ENCODE measurements at regions not wholly inside any gene's neighbourhood (a gene's known extent, or its start where the extent isn't known, plus 50 kb on each side); places are given as distances from the start of the nearest gene placed in this dataset.

DNA sequence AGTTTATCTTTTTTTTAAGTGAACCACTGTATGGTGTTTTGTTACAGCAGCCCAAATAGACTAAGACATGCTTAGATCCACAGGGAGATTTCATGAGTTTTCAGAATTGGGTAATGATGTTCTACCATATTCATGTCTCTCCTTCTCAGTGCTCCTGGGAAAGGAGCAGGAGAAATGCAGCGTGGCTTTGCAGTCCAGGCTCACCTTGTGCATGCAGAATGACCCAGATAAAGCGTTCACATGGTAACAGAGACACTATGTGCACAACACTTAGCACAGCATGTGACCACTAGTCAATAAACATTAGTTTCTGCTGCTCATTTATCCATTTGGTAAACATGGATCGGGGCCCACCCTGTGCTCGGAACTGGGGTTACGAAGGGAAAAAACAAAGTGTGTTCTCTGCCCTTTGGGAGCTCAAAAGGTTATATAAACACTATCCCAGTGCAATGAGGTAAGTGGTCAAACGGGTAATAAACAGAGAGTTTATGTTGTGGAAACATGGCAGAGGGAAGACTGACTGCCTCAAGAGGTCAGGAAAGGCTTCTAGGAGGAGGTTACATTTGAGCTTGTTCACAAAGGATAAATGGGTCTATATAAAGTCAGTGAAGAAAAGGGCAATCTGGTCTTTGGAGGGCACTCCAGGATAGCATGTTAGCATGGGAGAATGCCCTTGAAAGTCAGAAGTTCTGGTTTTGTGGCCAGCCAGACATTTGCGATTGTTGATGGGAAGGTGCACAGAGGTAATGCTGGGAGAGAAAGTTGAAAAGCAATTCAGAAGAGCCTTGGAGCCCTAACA lies 299.2 kb downstream of the TDRD15 start:
- Mint-ChIP-seq H3K27me3 (peaks cover 0 to 6% (median 0%) of the 10 kb centered on the region in 5 donors), H3K4me3 (no peak overlapping the region), H3K4me1 (no peaks in the 10 kb centered on the region), H3K27ac (no peak overlapping the region), H3K36me3 (no peaks in the 10 kb centered on the region), H3K9me3 (peaks cover 0 to 28% (median 7%) of the 10 kb centered on the region in 9 donors)
- DNase-seq, result no peak
- POLR2A ChIA-PET, result no interaction called here
- no peak for ATAC-seq

DNA sequence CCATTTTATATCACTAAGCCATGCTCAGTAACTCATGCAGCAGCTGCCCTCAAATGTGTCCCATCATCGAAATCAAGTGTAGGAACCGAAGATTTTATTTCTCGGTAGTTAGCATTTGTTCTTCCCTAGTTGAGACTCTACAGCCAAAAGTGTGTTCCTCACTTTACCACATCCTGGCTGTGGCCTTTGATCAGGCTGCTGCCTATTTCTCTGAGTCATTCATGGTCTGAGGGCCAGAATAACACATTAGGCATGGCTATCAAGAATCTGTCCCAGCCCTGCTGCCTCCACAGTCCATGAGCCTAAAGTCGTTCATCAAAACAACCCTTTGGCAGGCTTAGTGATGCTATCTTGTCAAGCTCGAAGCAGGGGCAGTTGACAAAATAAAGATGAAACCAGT lies 300.1 kb downstream of the TDRD15 start:
- no peak for ATAC-seq
- no peak overlapping the region for H3K27ac Mint-ChIP-seq
- no peaks in the 10 kb centered on the region for H3K4me1 Mint-ChIP-seq
- peaks cover 0 to 32% (median 7%) of the 10 kb centered on the region in 9 donors for H3K9me3 Mint-ChIP-seq
- POLR2A ChIA-PET, result no interaction called here
- DNase-seq, result no peak
- no peak overlapping the region for H3K4me3 Mint-ChIP-seq
- no peaks in the 10 kb centered on the region for H3K36me3 Mint-ChIP-seq
- H3K27me3 Mint-ChIP-seq, result peaks cover 0 to 9% (median 0%) of the 10 kb centered on the region in 5 donors

DNA sequence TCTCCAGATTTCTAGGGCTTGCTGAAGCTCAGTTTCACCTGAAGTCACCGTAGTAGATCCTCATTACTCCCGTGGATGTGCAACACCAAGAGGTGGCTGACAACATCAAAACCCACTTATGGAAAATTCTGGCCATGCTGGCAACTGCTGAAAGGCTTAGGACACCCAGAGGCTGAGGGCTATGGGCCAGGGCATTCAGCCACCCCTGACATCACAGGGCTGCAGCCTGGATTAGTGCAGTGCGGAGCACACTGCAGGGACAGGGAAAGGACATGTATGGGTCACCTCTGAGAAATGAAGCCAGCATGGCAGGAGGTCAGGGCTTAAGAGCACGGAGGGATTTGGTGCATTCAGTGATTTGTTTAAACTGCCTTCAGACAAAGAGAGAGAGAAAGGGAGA lies 300.6 kb downstream of the TDRD15 start:
- ATAC-seq, result no peak

DNA sequence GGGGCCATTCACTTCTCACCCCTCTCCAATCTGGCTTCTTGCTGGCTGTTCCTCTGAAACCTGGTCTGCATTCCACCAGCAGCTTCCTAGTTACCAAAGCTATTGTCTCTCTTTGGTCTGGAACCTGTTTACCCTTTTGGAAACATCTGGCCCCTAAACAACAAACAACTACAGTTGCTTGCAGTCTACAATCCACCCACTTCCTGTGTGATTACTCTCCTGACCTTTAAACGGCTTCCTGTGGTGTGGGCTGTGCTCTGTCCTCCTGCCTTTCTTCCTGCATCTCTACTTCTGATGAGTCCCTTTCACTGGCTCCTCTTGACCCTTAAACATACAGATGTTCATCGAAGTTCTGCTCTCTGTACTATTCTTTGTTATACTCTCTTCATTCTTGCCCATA lies 303.8 kb downstream of the TDRD15 start:
- POLR2A ChIA-PET, result no interaction called here
- no peak overlapping the region for H3K27ac Mint-ChIP-seq
- no peak for ATAC-seq

More for the DNA sequence above, 300.6 kb downstream of the TDRD15 start:
- peaks cover 0 to 9% (median 0%) of the 10 kb centered on the region in 5 donors for H3K27me3 Mint-ChIP-seq
- POLR2A ChIA-PET, result no interaction called here
- no peak overlapping the region for H3K4me3 Mint-ChIP-seq
- no peak overlapping the region for H3K27ac Mint-ChIP-seq
- H3K9me3 Mint-ChIP-seq, result peaks cover 0 to 32% (median 7%) of the 10 kb centered on the region in 9 donors
- H3K36me3 Mint-ChIP-seq, result no peaks in the 10 kb centered on the region
- DNase-seq, result no peak
- no peaks in the 10 kb centered on the region for H3K4me1 Mint-ChIP-seq

DNA sequence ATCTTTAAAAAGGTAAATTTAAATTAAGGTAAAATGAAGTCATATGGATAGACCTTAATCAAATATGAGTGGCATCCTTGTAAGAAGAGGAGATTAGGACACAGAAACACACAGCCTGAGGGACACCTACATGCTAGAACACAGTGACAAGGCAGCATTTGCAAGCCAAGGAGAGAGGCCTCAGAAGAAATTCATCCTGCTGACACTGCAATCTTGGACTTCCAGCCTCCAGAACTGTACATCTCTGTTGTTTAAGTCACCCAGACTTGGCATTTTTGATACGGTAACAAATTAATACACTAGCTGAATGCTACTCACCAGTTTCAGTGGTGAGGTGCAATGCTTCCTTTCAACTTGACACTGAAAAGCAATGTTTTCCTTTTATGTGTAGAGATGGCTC lies 305.0 kb downstream of the TDRD15 start:
- no peak overlapping the region for H3K27ac Mint-ChIP-seq

More for the DNA sequence above, 303.8 kb downstream of the TDRD15 start:
- Mint-ChIP-seq H3K36me3 (no peaks in the 10 kb centered on the region), H3K4me1 (no peaks in the 10 kb centered on the region), H3K4me3 (no peak overlapping the region), H3K9me3 (peaks cover 0 to 30% (median 8%) of the 10 kb centered on the region in 9 donors), H3K27me3 (peaks cover 0 to 11% (median 0%) of the 10 kb centered on the region in 5 donors)
- DNase-seq, result no peak

DNA sequence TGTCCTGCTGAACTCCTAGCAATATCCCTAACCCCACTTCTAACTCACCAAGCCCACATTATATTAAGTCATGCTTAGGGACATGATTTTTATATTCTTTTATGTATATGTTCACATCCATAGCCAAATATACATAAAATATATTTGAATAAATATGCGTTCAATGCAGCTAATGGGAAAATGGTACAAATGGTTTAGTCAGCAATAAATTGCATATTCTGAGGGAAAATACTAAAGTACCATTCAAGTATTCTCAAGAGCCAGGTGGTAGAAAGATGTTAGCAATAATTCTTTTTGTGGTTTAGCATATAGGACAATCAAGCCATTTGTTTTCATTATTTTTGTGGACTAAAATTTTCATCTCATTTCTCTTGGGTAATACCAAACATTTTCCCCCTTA lies 306.0 kb downstream of the TDRD15 start:
- no peak overlapping the region for H3K27ac Mint-ChIP-seq
- no peaks in the 10 kb centered on the region for H3K4me1 Mint-ChIP-seq
- peaks cover 0 to 24% (median 13%) of the 10 kb centered on the region in 9 donors for H3K9me3 Mint-ChIP-seq
- DNase-seq (no peak), ATAC-seq (no peak)
- H3K27me3 Mint-ChIP-seq, result peaks cover 0 to 11% (median 0%) of the 10 kb centered on the region in 5 donors
- POLR2A ChIA-PET, result no interaction called here
- H3K4me3 Mint-ChIP-seq, result no peak overlapping the region
- no peaks in the 10 kb centered on the region for H3K36me3 Mint-ChIP-seq

More for the DNA sequence above, 305.0 kb downstream of the TDRD15 start:
- DNase-seq, result no peak
- H3K4me3 Mint-ChIP-seq, result no peak overlapping the region
- H3K36me3 Mint-ChIP-seq, result no peaks in the 10 kb centered on the region
- H3K27me3 Mint-ChIP-seq, result peaks cover 0 to 11% (median 0%) of the 10 kb centered on the region in 5 donors
- ATAC-seq, result no peak
- POLR2A ChIA-PET, result no interaction called here
- H3K4me1 Mint-ChIP-seq, result no peaks in the 10 kb centered on the region
- H3K9me3 Mint-ChIP-seq, result peaks cover 0 to 24% (median 11%) of the 10 kb centered on the region in 9 donors

DNA sequence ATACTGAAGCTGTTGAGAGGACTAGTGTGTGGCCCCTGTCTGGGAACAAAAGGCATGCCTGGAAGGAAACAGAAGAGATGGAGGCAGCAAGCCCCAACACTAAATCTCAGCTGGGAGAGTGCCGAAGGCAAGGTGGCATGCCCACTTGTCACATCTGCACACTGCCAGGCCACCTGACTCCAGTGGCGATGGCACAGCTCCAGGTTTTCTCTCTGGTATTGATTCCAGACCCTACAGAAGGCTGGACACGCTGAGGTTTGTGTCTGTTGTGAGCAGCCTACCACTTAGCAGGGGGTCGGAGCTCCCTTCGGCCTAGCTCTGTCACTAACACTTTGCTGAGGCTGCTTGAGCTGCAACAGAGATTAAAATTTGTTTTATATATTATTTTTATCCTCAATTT lies 307.3 kb downstream of the TDRD15 start:
- DNase-seq (no peak), ATAC-seq (no peak)
- H3K4me1 Mint-ChIP-seq, result no peaks in the 10 kb centered on the region
- H3K27me3 Mint-ChIP-seq, result peaks cover 0 to 11% (median 0%) of the 10 kb centered on the region in 5 donors
- POLR2A ChIA-PET, result no interaction called here
- no peak overlapping the region for H3K4me3 Mint-ChIP-seq
- H3K9me3 Mint-ChIP-seq, result peaks cover 0 to 24% (median 14%) of the 10 kb centered on the region in 9 donors
- no peak overlapping the region for H3K27ac Mint-ChIP-seq
- H3K36me3 Mint-ChIP-seq, result no peaks in the 10 kb centered on the region

DNA sequence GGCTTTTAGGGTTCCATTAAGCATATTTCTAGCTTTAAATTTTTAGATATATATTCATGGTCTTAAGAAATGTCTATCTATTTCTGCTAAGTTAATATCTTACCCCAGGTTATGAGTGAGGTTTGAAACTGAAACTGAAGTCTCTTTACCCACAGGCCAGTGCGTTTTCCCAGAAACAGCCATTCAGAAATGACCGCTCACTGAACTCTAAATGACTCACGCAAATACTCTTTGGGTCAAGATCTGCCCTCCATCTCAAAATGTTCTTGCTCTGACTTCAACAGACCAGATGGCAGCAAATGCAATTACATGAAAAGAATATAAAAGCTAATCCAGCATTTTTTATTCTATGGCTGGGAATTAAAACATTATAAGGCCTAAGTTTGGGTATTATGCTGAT lies 315.2 kb downstream of the TDRD15 start:
- no peak overlapping the region for H3K4me3 Mint-ChIP-seq
- peaks cover 0 to 20% (median 5%) of the 10 kb centered on the region in 9 donors for H3K9me3 Mint-ChIP-seq
- DNase-seq (no peak), ATAC-seq (no peak)
- H3K4me1 Mint-ChIP-seq, result no peaks in the 10 kb centered on the region
- POLR2A ChIA-PET, result no interaction called here
- peaks cover 0 to 3% (median 0%) of the 10 kb centered on the region in 5 donors for H3K27me3 Mint-ChIP-seq
- no peaks in the 10 kb centered on the region for H3K36me3 Mint-ChIP-seq
- no peak overlapping the region for H3K27ac Mint-ChIP-seq

DNA sequence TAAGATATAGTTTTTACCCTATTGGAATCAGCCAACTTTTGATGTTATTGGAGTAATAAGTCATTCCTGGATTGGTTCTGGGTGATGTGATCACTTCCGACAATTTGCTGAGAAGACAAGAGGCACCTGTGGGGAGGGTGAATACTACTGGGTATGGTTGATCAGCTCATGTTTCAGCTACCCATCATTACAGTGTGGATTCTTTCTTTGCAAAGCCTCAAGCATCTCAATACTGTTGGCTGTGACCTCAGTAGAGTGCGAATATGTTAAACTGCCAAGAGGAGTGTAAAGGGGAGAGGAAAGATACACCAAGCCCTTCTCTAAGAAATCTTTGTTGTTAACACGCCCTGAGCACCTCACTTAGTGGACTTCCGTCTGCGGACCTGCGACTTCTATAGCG lies 317.7 kb downstream of the TDRD15 start:
- peaks cover 0 to 20% (median 4%) of the 10 kb centered on the region in 9 donors for H3K9me3 Mint-ChIP-seq
- POLR2A ChIA-PET, result no interaction called here
- no peaks in the 10 kb centered on the region for H3K4me1 Mint-ChIP-seq
- H3K36me3 Mint-ChIP-seq, result peaks cover 0 to 7% (median 0%) of the 10 kb centered on the region in 3 donors
- no peak overlapping the region for H3K27ac Mint-ChIP-seq
- no peak for DNase-seq
- no peak for ATAC-seq
- peaks cover 0 to 5% (median 0%) of the 10 kb centered on the region in 5 donors for H3K27me3 Mint-ChIP-seq
- H3K4me3 Mint-ChIP-seq, result no peak overlapping the region

DNA sequence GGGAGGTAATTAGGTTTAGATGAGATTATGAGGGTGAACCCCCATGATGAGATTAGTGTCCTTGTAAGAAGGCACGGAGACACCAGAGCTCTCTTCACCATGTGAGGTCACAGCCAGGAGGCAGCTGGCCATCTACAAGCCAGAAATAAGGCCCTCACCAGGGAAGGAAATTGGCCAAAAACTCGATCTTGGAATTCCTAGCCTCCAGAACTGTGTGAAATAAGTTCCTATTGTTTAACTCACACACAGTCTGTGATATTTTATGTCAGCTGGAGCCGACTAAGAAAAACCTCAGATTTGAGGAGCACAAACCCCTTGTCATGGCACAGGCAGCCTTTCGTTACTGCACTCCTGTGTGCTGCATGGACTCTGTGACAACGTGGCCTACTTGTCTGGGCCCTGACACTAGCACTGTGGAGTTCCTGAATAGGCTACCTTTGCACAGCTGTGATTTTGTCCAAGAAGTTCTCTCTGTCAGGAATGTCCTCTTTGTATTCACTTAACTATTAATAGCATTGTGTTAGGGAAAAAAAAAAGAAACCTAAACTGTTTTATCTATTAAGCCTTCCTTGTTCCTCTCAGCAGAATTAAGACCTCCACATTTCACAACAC lies 319.8 kb downstream of the TDRD15 start:
- DNase-seq (no peak), ATAC-seq (no peak)
- no peak overlapping the region for H3K4me3 Mint-ChIP-seq
- peaks cover 0 to 6% (median 0%) of the 10 kb centered on the region in 5 donors for H3K27me3 Mint-ChIP-seq
- H3K9me3 Mint-ChIP-seq, result peaks cover 0 to 23% (median 4%) of the 10 kb centered on the region in 9 donors
- H3K36me3 Mint-ChIP-seq, result peaks cover 0 to 7% (median 0%) of the 10 kb centered on the region in 3 donors
- H3K27ac Mint-ChIP-seq, result no peak overlapping the region
- POLR2A ChIA-PET, result no interaction called here
- H3K4me1 Mint-ChIP-seq, result no peaks in the 10 kb centered on the region

DNA sequence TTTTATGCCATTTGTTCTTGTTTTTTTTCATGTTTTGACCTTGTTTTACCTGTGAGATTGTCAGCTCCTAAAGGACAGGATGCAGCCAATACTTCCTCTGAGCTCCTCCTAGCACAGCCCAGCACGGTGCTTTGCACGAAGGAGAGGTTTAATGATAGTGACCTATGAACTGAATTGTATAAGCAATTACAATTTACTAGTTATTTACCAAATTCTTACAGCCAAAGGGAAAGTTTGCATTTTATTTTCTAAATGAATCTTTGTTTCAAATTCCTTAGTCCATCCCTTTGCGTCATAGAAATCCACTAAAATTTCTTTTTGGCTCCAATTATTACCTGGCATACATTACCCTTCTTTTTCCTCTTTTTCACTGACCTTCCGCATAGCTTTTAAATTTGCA lies 326.1 kb downstream of the TDRD15 start:
- ATAC-seq (no peak), DNase-seq (no peak)
- no peaks in the 10 kb centered on the region for H3K4me1 Mint-ChIP-seq
- peaks cover 0 to 7% (median 0%) of the 10 kb centered on the region in 3 donors for H3K36me3 Mint-ChIP-seq
- POLR2A ChIA-PET, result no interaction called here
- peaks cover 0 to 9% (median 0%) of the 10 kb centered on the region in 9 donors for H3K9me3 Mint-ChIP-seq
- no peak overlapping the region for H3K4me3 Mint-ChIP-seq
- H3K27me3 Mint-ChIP-seq, result peaks cover 0 to 7% (median 0%) of the 10 kb centered on the region in 5 donors
- no peak overlapping the region for H3K27ac Mint-ChIP-seq

DNA sequence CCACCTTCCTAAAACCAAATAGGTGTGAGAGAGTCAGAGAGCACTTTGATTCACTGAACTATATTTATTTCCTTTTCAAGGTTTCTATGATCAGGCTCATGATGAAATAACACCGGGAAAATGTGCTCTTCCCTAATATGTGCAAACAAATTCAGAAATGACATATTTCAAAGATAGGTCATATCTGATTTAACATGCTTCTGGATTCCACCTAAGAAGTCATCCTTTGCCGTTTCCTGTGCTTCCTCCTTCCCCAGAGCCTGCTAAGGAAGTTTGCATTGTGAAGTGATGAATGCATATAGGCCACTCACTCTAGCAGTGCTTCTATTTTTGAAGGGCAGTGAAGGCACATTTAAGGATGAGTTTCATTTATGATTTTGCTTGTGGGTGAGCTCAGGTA lies 327.6 kb downstream of the TDRD15 start:
- POLR2A ChIA-PET, result no interaction called here
- H3K27me3 Mint-ChIP-seq, result peaks cover 0 to 6% (median 0%) of the 10 kb centered on the region in 5 donors
- DNase-seq (no peak), ATAC-seq (no peak)
- H3K27ac Mint-ChIP-seq, result no peak overlapping the region
- H3K9me3 Mint-ChIP-seq, result peaks cover 0 to 12% (median 0%) of the 10 kb centered on the region in 9 donors
- H3K4me3 Mint-ChIP-seq, result no peak overlapping the region
- H3K4me1 Mint-ChIP-seq, result no peaks in the 10 kb centered on the region
- H3K36me3 Mint-ChIP-seq, result no peaks in the 10 kb centered on the region

DNA sequence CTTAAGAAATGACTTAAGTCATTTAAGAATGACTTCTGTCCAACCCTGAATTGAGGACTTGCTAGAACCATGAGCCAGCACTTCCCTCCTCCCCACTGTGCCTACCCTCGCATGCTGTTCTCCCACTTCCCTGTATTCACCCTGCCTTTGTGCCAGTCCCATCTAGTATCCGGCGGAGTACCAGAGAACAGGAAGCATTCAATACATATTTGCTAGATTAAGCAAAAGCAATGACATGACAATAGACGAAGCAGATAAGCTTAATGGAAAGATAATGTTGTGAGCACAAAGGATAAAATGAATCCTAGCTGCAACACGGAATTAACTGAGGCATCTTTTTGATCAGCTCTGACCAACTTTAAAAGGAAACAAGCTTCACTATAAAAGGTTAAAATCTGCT lies 328.5 kb downstream of the TDRD15 start:
- POLR2A ChIA-PET, result no interaction called here
- no peaks in the 10 kb centered on the region for H3K36me3 Mint-ChIP-seq
- peaks cover 0 to 17% (median 2%) of the 10 kb centered on the region in 9 donors for H3K9me3 Mint-ChIP-seq
- no peak overlapping the region for H3K27ac Mint-ChIP-seq
- H3K4me1 Mint-ChIP-seq, result no peaks in the 10 kb centered on the region
- no peak overlapping the region for H3K4me3 Mint-ChIP-seq
- peaks cover 0 to 4% (median 0%) of the 10 kb centered on the region in 5 donors for H3K27me3 Mint-ChIP-seq
- no peak for ATAC-seq
- DNase-seq, result no peak
